ENCODE measurements at regions not wholly inside any gene's neighbourhood (a gene's known extent, or its start where the extent isn't known, plus 50 kb on each side); places are given as distances from the start of the nearest gene placed in this dataset.

DNA sequence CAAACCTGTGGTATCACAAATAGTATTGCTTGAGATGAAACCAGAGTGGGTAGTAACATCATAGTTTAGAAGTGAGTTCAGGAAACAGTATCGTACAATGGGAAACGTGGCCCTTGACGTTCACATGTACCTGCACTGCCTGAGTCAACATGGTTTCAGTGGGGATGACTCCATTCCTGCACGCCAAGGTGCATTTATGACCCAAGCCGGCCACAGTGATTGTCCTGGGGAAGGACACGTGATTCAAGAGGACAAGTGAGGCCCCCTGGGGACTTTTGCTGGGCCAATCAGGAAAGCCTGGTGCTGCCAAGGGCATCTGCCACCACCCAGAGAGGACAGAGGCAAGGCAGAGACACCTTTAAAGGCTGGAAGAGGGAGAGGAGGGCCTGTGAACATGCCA lies 119.2 kb downstream of the AXIN2 start:
- no peak for DNase-seq (ENCODE audit: low read depth)
- H3K4me3 ChIP-seq (ENCODE audit: low read depth, low read length): no peak overlapping the region
- TF ChIP-seq, protein P1, sequence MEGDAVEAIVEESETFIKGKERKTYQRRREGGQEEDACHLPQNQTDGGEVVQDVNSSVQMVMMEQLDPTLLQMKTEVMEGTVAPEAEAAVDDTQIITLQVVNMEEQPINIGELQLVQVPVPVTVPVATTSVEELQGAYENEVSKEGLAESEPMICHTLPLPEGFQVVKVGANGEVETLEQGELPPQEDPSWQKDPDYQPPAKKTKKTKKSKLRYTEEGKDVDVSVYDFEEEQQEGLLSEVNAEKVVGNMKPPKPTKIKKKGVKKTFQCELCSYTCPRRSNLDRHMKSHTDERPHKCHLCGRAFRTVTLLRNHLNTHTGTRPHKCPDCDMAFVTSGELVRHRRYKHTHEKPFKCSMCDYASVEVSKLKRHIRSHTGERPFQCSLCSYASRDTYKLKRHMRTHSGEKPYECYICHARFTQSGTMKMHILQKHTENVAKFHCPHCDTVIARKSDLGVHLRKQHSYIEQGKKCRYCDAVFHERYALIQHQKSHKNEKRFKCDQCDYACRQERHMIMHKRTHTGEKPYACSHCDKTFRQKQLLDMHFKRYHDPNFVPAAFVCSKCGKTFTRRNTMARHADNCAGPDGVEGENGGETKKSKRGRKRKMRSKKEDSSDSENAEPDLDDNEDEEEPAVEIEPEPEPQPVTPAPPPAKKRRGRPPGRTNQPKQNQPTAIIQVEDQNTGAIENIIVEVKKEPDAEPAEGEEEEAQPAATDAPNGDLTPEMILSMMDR (IDR thresholded peaks at IDR 0.05; ENCODE audit: low read depth, low read length): no peak
- TF ChIP-seq, protein P2, sequence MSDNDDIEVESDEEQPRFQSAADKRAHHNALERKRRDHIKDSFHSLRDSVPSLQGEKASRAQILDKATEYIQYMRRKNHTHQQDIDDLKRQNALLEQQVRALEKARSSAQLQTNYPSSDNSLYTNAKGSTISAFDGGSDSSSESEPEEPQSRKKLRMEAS (IDR thresholded peaks at IDR 0.05; ENCODE audit: low read depth, low read length): no peak
- TF ChIP-seq POLR2A (IDR thresholded peaks at IDR 0.05; ENCODE audit: extremely low read depth, insufficient read length): no peak
- no peak for TF ChIP-seq MYC (IDR thresholded peaks at IDR 0.05; ENCODE audit: low read depth, low read length)

DNA sequence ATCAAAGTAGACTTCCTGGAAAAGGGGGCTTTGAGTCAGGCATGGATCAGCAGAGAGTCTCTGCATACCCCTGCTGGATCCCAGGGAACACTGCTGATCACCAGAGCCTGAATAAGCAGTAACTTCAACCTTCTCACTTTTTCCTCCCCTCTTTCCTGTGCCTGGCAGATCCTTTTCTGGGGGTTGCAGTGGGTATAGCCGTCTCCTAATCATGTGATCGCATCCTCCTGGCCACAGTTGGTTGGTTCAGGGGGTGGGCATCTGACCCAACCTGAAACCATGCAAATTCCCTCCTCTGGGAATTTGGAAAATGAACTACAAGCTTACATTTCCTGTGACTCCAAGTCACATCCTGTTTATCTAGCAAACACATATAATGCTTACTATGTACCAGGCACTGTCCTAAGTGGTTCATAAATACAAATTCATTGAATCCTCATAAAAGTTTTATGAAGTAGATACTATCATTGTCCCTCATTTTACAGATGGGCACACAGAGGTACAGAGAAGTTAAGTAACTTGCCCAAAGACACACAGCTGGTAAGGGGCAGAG lies 120.3 kb downstream of the AXIN2 start:
- no peak for DNase-seq (ENCODE audit: low read depth)
- no peak overlapping the region for H3K4me3 ChIP-seq (ENCODE audit: low read depth, low read length)
- TF ChIP-seq, protein P2 (IDR thresholded peaks at IDR 0.05; ENCODE audit: low read depth, low read length): no peak
- TF ChIP-seq, protein P1 (IDR thresholded peaks at IDR 0.05; ENCODE audit: low read depth, low read length): no peak
- no peak for TF ChIP-seq MYC (IDR thresholded peaks at IDR 0.05; ENCODE audit: low read depth, low read length)
- no peak for TF ChIP-seq POLR2A (IDR thresholded peaks at IDR 0.05; ENCODE audit: extremely low read depth, insufficient read length)

DNA sequence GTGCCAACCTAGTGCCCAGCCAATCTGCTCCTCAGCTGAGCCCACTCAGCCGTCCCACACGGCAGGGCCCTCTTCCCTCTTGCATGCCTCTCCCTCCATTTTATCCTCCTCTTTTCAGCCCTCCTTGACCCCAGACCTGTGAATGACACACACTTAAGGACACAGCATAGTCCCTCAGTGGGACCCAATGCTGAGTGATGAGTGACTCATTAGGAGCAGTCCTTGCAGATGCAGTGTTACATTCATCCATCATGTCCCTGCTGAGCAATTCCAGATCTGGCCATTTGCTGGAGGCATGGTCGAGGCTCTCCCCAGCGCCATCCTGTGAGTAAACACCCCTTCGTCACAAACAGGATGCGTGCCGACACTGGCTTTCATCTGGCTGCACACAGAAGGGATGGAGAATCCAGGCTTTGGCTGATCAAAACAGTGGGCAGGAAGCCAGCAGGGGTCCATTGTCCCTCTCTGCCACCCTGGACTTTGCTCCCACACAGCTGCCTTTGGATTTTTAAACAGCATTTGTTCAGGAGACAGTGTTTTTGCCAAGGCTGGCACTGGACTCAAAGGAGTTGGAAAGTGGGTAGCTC lies 122.6 kb downstream of the AXIN2 start:
- no peak for DNase-seq (ENCODE audit: low read depth)
- TF ChIP-seq, protein P1 (IDR thresholded peaks at IDR 0.05; ENCODE audit: low read depth, low read length): no peak
- TF ChIP-seq, protein P2 (IDR thresholded peaks at IDR 0.05; ENCODE audit: low read depth, low read length): no peak
- no peak for TF ChIP-seq MYC (IDR thresholded peaks at IDR 0.05; ENCODE audit: low read depth, low read length)
- TF ChIP-seq POLR2A (IDR thresholded peaks at IDR 0.05; ENCODE audit: extremely low read depth, insufficient read length): no peak

DNA sequence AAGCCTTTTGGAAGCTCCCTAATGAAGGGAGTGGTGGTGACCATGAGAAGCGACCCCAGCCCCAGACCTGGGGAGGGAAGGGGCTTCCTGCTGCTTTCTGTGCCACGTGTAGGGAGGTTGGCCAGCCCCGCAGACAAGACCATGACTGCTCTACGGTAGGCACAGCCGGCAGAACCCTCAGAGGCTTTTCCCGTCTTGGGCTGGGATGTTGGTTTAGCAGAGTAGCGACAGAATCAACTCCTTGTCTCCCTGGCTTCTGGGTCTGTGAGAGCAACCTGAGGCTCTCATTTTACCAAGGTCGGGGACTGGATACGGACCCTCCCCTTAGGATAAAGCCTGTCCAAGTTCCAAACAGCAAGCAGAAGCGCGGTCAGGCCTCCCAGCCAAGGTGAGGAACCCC lies 123.3 kb downstream of the AXIN2 start:
- H3K4me3 ChIP-seq (ENCODE audit: low read depth, low read length): no peak overlapping the region
- DNase-seq (ENCODE audit: low read depth): no peak
- TF ChIP-seq, protein P2 (IDR thresholded peaks at IDR 0.05; ENCODE audit: low read depth, low read length): no peak
- TF ChIP-seq MYC (IDR thresholded peaks at IDR 0.05; ENCODE audit: low read depth, low read length): no peak
- TF ChIP-seq POLR2A (IDR thresholded peaks at IDR 0.05; ENCODE audit: extremely low read depth, insufficient read length): no peak
- TF ChIP-seq, protein P1 (IDR thresholded peaks at IDR 0.05; ENCODE audit: low read depth, low read length): no peak

More for the DNA sequence above, 122.6 kb downstream of the AXIN2 start:
- no peak overlapping the region for H3K4me3 ChIP-seq (ENCODE audit: low read depth, low read length)

DNA sequence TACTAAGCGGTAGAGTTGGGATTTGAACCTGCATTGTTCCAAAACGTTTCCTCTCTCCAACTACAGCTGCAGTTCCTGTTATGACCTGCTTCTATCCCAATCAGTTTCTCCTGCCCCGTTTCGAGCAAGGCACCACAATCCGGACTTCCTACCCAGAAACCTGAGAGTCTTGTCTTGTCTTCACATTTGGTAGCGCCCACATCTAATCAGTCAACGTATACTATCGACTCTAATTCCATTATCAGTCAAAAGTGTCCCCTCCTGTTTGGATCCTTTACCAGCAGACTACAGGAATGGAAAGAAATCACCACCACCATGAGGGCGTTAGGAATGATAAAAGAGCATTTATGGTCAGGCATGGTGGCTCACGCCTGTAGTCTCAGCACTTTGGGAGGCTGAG lies 124.6 kb downstream of the AXIN2 start:
- H3K4me3 ChIP-seq (ENCODE audit: low read depth, low read length): no peak overlapping the region
- no peak for DNase-seq (ENCODE audit: low read depth)
- TF ChIP-seq, protein P2 (IDR thresholded peaks at IDR 0.05; ENCODE audit: low read depth, low read length): no peak
- TF ChIP-seq MYC (IDR thresholded peaks at IDR 0.05; ENCODE audit: low read depth, low read length) (no peak), POLR2A (IDR thresholded peaks at IDR 0.05; ENCODE audit: extremely low read depth, insufficient read length) (no peak)
- TF ChIP-seq, protein P1 (IDR thresholded peaks at IDR 0.05; ENCODE audit: low read depth, low read length): no peak

Data from NB4 (cell line).